Activated CD8-positive, alpha-beta memory T cell treated with anti-CD3 and anti-CD28 coated beads, Interleukin-2, amount 10 ng/mL, durations not matched to agents 7 days and 5 days (primary cell): ENCODE measurements at regions not wholly inside any gene's neighbourhood (a gene's known extent, or its start where the extent isn't known, plus 50 kb on each side); places are given as distances from the start of the nearest gene placed in this dataset.
"Not testable (repeated sequence)": the region's sequence is repeated elsewhere in the genome, so short reads cannot be mapped to it uniquely, and the experiment has no call there.

Source experiments
- ATAC-seq: fragments of 150-1000 bp; cut with Tn5 transposase; one replicate; pipeline ENCODE4 v1.10.0; 2021; ENCODE audit warnings: moderate library complexity
- CTCF ChIA-PET: fragments of 350-600 bp; sonication (Branson Sonifier 250); formaldehyde crosslinking; loops from one replicate; lab custom pipeline; 2021; ENCODE audit warnings: antibody characterized with exemption; lab: Charles Lee
- DNase-seq: peaks from one replicate; pipeline ENCODE4 v3.0.0-alpha.2; 2020
- H3K27ac Mint-ChIP-seq: one replicate; pipeline ENCODE4 v1.8.0; 2021; ENCODE audit warnings: mild to moderate bottlenecking, mixed read lengths
- H3K27me3 Mint-ChIP-seq: one replicate; pipeline ENCODE4 v1.8.0; 2021; ENCODE audit warnings: mixed read lengths
- H3K36me3 Mint-ChIP-seq: one replicate; pipeline ENCODE4 v1.8.0; 2021; ENCODE audit warnings: mild to moderate bottlenecking, mixed read lengths
- H3K4me1 Mint-ChIP-seq: one replicate; pipeline ENCODE4 v1.8.0; 2021; ENCODE audit warnings: mixed read lengths
- H3K4me3 Mint-ChIP-seq: one replicate; pipeline ENCODE4 v1.8.0; 2021; ENCODE audit warnings: mild to moderate bottlenecking, moderate library complexity, mixed read lengths
- H3K9me3 Mint-ChIP-seq: one replicate; pipeline ENCODE4 v1.8.0; 2022; ENCODE audit warnings: low read depth, mixed read lengths

DNA sequence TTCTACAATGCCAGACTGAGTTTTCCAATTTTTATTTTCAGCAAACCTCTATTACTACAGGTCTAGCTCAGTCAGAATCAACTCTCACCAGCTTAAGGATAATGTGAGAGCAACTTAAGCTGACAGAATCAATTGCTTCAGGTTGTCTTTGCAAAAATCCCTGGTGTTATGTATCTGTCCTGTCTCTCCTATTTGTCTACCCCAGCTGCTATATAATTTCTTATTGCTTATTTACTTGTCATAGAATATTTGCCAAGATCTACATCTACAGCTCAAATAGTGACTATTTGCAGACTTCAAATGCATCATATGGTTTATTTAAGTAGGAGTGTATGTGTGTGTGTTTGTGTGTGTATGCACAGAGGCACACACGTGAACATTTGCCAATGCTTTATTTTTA is 54.1 kb downstream of the FOXG1 start:
- Mint-ChIP-seq H3K4me3 (no peak overlapping the region), H3K36me3 (no peaks in the 10 kb centered on the region), H3K27me3 (no peaks in the 10 kb centered on the region)

DNA sequence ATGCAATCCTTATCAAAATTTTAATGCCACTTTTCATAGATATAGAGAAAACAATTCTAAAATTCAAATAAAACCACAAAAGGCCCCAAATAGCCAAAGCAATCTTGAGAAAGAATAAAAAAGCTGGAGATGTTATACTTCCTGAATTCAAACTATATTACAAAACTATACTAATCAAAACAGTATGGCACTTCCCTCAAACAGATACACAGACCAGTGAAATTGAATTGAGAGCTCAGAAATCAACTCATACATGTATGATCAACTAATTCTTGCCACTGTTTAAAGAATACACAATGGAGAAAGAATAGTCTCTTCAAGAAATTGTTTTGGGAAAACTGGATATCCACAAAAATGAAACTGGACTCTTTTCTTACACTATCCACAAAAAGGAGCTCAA is 55.4 kb downstream of the FOXG1 start:
- Mint-ChIP-seq H3K4me1 (no peaks in the 10 kb centered on the region), H3K27me3 (no peaks in the 10 kb centered on the region), H3K9me3 (peaks cover 7% of the 10 kb centered on the region), H3K4me3 (no peak overlapping the region), H3K27ac (no peak overlapping the region), H3K36me3 (no peaks in the 10 kb centered on the region)
- ATAC-seq: no peak
- DNase-seq: no peak
- CTCF ChIA-PET: no interaction called here

More for the DNA sequence above, 54.1 kb downstream of the FOXG1 start:
- no peak overlapping the region for H3K27ac Mint-ChIP-seq
- peaks cover 7% of the 10 kb centered on the region for H3K9me3 Mint-ChIP-seq
- CTCF ChIA-PET: no interaction called here
- no peaks in the 10 kb centered on the region for H3K4me1 Mint-ChIP-seq
- ATAC-seq (no peak), DNase-seq (no peak)

DNA sequence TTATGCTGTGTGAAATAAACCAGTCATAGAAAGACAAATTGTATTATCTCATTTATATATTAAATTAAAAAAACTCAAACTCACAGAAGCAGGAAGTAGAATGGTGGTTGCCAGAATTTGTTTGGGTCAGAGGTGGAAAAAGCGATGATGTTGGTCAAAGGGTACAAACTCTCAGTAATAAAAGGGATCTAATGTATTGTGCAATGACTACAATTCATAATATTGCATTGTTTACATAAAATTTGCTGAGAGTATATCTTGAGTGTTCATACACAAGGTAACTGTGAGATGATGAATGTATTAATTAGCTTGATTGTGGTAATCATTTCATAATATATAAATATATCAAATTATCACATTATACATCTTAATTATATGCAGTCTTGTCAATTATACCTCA is 56.7 kb downstream of the FOXG1 start:
- H3K4me1 Mint-ChIP-seq: no peaks in the 10 kb centered on the region
- H3K27me3 Mint-ChIP-seq: no peaks in the 10 kb centered on the region
- ATAC-seq: no peak
- no peak overlapping the region for H3K4me3 Mint-ChIP-seq
- peaks cover 5% of the 10 kb centered on the region for H3K9me3 Mint-ChIP-seq
- CTCF ChIA-PET: no interaction called here
- H3K27ac Mint-ChIP-seq: no peak overlapping the region
- H3K36me3 Mint-ChIP-seq: no peaks in the 10 kb centered on the region
- DNase-seq: no peak

DNA sequence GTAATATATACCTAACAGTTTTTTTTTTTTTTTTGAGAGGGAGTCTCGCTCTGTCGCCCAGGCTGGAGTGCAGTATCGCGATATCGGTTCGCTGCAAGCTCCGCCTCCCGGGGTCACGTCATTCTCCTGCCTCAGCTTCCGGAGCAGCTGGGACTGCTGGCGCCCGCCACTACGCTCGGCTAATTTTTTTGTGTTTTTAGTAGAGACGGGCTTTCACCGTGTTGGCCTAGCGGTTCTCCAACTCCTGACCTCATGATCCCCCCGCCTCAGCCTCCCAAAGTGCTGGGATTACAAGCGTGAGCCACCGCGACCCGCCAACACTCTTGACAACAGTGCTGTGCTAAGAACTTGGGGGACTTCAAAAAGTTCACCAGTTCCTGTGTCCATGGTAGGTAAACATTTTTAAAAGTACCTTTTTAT is 63.5 kb downstream of the FOXG1 start:
- Mint-ChIP-seq H3K27me3 (no peaks in the 10 kb centered on the region), H3K4me3 (no peak overlapping the region), H3K9me3 (peaks cover 4% of the 10 kb centered on the region), H3K4me1 (no peaks in the 10 kb centered on the region), H3K27ac (no peak overlapping the region), H3K36me3 (no peaks in the 10 kb centered on the region)
- CTCF ChIA-PET: no interaction called here
- no peak for DNase-seq
- no peak for ATAC-seq

DNA sequence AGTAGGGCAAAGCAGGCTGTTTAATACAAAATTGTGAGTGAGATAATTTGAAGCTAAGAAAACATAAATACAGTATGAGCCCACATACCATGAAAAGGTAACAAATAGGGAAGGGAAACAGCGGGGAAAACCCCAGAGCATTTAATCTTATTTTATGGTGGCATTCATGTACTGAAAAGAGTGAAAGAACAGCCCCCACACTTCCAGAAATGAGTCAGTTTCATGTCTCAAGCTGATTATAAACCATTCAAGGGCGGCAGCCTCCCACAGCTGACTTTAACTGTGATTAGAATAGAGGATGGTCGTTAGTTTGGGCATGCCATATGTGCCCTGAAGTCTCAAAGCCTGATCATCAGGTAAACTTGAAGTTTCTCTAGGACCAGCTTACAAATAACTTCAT is 64.5 kb downstream of the FOXG1 start:
- H3K4me3 Mint-ChIP-seq: no peak overlapping the region
- H3K4me1 Mint-ChIP-seq: no peaks in the 10 kb centered on the region
- no peak overlapping the region for H3K27ac Mint-ChIP-seq
- ATAC-seq (no peak), DNase-seq (no peak)
- CTCF ChIA-PET: no interaction called here
- H3K9me3 Mint-ChIP-seq: peaks cover 4% of the 10 kb centered on the region
- H3K27me3 Mint-ChIP-seq: no peaks in the 10 kb centered on the region
- no peaks in the 10 kb centered on the region for H3K36me3 Mint-ChIP-seq

DNA sequence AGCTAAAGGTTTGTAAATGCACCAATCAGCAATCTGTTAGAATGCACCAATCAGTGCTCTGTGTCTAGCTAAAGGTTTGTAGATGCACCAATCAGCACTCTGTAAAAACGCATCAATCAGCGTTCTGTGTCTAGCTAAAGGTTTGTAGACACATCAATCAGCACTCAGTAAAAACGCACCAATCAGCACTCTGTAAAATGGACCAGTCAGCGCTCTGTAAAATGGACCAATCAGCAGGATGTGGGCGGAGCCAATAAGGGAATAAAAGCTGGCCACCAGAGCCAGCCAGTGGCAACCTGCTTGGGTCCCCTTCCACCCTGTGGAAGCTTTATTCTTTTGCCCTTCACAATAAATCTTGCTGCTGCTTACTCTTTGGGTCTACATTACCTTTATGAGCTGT is 76.0 kb downstream of the FOXG1 start:
- H3K36me3 Mint-ChIP-seq, CTCF ChIA-PET, ATAC-seq, H3K4me1 Mint-ChIP-seq, DNase-seq, H3K27me3 Mint-ChIP-seq, H3K27ac Mint-ChIP-seq, H3K4me3 Mint-ChIP-seq: not testable (repeated sequence)
- peaks cover 21% of the 10 kb centered on the region for H3K9me3 Mint-ChIP-seq

DNA sequence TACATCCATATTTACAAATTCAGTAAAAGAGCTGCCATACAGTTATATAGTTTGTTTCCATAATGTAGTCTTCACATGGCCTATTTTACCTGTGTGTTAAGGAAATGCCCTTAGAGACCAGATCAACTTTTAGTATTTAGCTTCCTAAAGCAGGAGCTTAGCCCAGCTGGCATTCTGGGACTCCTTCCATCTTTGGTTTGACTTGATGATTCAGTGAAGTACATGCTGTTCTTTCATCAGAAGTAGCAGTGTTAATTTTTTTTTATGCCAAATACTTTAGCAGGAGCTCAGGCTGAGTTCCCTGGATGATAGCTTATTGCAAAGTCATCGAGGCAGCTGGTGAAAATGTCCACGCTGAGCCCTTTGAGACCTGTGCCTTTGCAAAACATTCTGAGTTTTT is 101.0 kb downstream of the FOXG1 start:
- CTCF ChIA-PET: no interaction called here

DNA sequence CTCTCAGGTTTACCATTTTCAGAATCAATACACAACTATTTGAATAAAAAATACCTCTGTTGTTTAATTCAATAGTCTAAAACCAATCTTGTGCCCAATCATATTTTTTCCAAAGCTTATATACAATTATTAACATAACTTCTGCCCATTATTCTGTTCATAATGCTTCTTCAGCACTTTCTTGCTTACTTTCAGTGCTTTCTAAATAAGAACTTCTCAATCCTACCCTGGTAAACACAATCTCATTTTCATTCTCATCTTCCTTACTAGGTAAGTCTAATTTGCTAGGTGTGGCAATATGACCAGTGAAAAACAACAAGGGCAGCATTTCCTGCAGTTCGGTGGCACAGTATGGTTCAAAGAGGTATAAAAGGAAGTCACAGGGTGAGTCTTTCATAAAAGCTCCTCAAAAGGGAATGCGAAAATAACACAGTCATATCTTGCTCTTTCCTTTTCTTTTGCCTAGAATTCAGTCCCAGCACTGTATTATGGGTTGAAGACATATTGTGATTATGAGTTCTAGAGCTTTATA is 103.5 kb downstream of the FOXG1 start:
- Mint-ChIP-seq H3K27ac (no peak overlapping the region), H3K9me3 (peaks cover 2% of the 10 kb centered on the region), H3K4me3 (no peak overlapping the region), H3K36me3 (no peaks in the 10 kb centered on the region), H3K4me1 (no peaks in the 10 kb centered on the region), H3K27me3 (no peaks in the 10 kb centered on the region)
- no peak for ATAC-seq
- CTCF ChIA-PET: no interaction called here
- DNase-seq: no peak

More for the DNA sequence above, 101.0 kb downstream of the FOXG1 start:
- Mint-ChIP-seq H3K27ac (no peak overlapping the region), H3K4me1 (no peaks in the 10 kb centered on the region), H3K9me3 (peaks cover 2% of the 10 kb centered on the region), H3K27me3 (no peaks in the 10 kb centered on the region), H3K4me3 (no peak overlapping the region), H3K36me3 (no peaks in the 10 kb centered on the region)
- ATAC-seq (no peak), DNase-seq (no peak)

DNA sequence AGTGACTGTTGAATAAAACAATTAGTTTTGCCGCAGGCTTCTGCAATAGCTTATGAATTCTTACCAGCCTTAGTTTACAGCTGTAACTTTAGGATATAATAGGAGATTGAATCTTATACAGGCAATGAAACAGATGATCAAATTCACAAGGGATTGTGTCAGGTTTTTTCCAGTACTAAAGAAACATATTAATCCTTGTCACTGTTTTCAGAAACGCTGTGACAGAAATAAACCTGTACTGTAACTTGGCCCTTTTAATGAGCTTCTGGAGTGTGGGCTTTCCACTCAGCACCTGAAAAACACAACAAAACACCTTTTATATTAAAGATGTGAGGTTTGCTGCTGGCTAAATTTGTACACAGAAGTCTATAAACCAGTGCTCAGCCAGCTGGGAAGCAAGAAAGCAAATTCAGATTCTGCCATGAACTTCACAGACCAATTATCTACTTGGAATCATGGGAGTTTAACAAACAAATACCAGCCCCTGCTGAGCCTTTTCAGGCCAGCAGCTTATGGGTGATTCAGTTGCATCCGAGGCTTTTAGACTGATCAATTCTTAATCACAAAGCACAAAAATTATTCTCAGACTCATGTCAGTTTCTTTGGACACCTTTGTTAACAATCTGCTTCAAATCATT is 109.5 kb downstream of the FOXG1 start:
- ATAC-seq (no peak), DNase-seq (no peak)
- Mint-ChIP-seq H3K36me3 (no peaks in the 10 kb centered on the region), H3K27me3 (no peaks in the 10 kb centered on the region), H3K9me3 (peaks cover 2% of the 10 kb centered on the region), H3K4me3 (no peak overlapping the region), H3K4me1 (no peaks in the 10 kb centered on the region), H3K27ac (no peak overlapping the region)
- CTCF ChIA-PET: no interaction called here

DNA sequence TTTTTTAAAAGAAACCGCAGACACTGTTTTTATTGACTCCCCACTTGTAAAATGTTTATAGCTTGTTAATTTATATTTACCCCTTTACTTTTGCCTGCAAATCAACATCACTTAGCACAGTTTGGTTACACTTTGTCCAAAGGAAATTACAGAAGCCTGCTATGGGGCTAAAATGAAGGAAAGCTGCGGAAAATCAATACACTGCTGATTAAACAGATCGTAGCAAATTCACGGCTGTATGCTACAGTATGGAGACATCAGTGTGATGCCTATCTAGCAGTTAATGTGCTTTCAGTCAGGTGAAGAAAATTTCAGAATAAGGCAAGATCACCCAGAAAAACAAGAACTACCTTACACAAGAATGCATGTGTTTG is 110.0 kb downstream of the FOXG1 start:
- Mint-ChIP-seq H3K36me3 (no peaks in the 10 kb centered on the region), H3K27ac (no peak overlapping the region), H3K9me3 (peaks cover 2% of the 10 kb centered on the region), H3K4me3 (no peak overlapping the region), H3K4me1 (no peaks in the 10 kb centered on the region), H3K27me3 (no peaks in the 10 kb centered on the region)
- DNase-seq: no peak
- CTCF ChIA-PET: no interaction called here
- ATAC-seq: no peak

DNA sequence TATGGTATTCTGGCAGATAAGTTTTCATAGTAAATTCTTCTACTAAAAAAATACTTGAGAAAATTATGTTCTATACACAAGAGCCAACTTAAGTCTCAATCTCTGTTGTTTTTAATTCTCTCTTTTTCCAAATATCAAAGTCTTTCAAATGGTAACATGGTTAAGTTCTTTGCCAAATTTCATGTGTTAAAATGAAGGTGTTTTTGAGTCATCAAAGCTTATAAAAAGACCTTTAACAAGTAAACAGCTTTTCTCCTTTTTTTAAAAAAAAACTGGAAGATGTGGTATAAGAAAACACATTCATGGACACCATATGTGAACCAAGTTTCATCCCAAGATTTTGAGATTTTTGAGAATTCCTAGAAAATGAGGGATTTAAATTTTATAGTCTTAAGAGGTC is 111.3 kb downstream of the FOXG1 start:
- Mint-ChIP-seq H3K4me1 (no peaks in the 10 kb centered on the region), H3K27ac (no peak overlapping the region), H3K36me3 (no peaks in the 10 kb centered on the region), H3K27me3 (no peaks in the 10 kb centered on the region), H3K4me3 (no peak overlapping the region), H3K9me3 (peaks cover 2% of the 10 kb centered on the region)
- no peak for ATAC-seq
- no peak for DNase-seq
- CTCF ChIA-PET: no interaction called here

DNA sequence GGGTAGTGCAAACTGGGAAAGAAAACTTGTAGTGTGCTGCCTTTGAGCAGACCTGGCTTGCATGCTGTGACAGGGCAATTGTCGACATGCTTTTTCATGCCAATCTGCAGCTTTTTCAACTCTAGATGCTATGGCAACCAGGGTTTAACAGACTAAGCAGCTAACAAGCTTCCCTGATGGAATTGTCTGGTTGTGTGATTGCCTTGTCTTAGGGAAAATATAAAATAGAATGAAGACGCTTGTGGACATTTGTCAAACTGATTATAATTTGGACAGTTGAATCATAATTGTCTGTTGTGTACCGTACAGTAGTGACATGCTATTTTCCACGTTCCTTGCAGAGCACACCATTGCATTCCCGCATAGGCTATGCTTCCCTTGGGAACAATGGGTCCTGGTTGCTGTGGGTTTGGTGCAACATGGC is 113.0 kb downstream of the FOXG1 start:
- CTCF ChIA-PET: no interaction called here
- DNase-seq: no peak

DNA sequence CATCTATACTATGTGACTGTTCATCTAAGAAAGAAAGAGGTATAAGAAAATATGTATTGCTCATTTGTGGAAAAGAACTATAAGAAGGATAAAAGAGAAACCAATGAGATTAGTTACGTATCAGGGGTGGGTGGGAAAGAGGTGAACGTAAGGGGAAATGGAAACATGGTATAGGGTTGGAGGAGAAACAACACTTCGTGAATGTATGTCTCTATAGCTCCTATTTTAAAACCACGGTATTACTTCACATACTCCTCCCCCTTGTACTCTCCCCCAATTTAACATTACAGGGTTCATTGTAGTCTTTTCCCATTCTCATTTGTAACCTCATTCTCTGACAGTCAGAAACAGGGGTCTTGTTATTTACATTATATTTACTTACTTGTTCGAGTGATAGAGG is 120.4 kb downstream of the FOXG1 start:
- Mint-ChIP-seq H3K9me3 (peaks cover 3% of the 10 kb centered on the region), H3K4me1 (no peaks in the 10 kb centered on the region), H3K27ac (no peak overlapping the region), H3K27me3 (no peaks in the 10 kb centered on the region), H3K36me3 (no peaks in the 10 kb centered on the region), H3K4me3 (no peak overlapping the region)
- DNase-seq (no peak), ATAC-seq (no peak)
- CTCF ChIA-PET: no interaction called here

More for the DNA sequence above, 113.0 kb downstream of the FOXG1 start:
- Mint-ChIP-seq H3K27ac (no peak overlapping the region), H3K27me3 (no peaks in the 10 kb centered on the region), H3K4me3 (no peak overlapping the region), H3K9me3 (peaks cover 2% of the 10 kb centered on the region), H3K4me1 (no peaks in the 10 kb centered on the region), H3K36me3 (no peaks in the 10 kb centered on the region)
- no peak for ATAC-seq

DNA sequence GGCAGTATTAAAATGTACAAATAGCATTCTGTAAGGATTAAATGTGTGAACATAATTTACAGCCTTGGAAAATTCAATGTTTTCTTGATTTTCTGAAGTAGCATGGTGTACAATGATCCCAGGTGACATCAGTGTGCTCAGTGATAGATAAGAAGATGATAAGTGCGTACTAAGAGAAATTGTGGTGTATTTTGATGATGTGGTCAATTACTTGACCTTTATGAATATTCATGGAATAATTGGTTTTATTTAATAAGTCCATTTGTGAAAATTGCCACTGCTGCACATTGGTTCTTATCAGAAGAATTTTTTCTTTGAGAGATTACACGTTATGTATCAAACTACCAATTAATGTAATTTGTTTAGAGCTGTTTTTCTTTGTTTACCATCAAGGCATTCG is 128.8 kb downstream of the FOXG1 start:
- Mint-ChIP-seq H3K27me3 (no peaks in the 10 kb centered on the region), H3K4me3 (no peak overlapping the region), H3K36me3 (no peaks in the 10 kb centered on the region), H3K4me1 (no peaks in the 10 kb centered on the region), H3K27ac (no peak overlapping the region), H3K9me3 (no peaks in the 10 kb centered on the region)
- CTCF ChIA-PET: no interaction called here
- no peak for ATAC-seq
- no peak for DNase-seq

DNA sequence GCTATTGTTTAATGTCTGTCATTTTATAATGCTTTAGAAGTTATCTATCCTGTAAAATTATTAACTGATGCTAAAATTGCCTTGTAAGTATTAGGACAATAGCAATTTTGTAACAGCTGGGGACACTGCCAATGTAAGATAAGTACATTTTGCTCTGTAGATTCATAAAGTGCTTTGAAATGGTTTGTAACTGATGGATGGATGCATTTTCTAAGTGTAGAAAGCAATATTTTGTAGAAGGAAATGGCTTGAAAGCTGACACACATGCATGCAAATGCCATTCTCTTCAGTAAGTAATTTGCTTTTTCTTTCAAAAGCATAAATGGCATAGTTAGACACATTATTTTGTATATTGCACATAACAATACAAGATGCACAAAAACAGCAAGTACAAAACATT is 129.8 kb downstream of the FOXG1 start:
- Mint-ChIP-seq H3K9me3 (no peaks in the 10 kb centered on the region), H3K4me3 (no peak overlapping the region), H3K4me1 (no peaks in the 10 kb centered on the region), H3K27me3 (no peaks in the 10 kb centered on the region), H3K36me3 (no peaks in the 10 kb centered on the region), H3K27ac (no peak overlapping the region)
- DNase-seq: no peak
- no peak for ATAC-seq
- CTCF ChIA-PET: no interaction called here
